ENCODE measurements at regions not wholly inside any gene's neighbourhood (a gene's known extent, or its start where the extent isn't known, plus 50 kb on each side); places are given as distances from the start of the nearest gene placed in this dataset.

DNA sequence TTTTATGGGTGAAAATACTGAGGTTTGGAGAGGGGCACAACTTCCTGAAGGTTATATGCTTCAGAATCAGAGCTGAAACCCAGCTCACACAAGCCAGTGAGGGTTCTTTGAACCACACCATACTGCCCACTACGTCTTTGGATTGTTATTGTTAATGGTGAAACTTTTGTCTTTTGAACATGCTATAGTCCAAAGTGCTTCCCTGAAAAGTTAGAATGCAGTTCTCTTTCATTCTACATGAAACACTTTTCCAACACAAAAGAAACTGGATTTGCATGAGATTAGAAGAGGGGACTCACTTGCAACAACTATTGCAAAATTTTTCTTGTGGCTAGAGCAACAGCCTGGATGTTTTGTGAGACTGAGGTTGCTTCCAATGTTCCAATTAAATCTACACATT lies 473.6 kb downstream of the SOX2 start:
- TF ChIP-seq POLR2A (IDR thresholded peaks at IDR 0.05; ENCODE audit: low read length), result no peak
- TF ChIP-seq GATA1 (IDR thresholded peaks at IDR 0.05; ENCODE audit: low read depth, low read length), result no peak
